H1 (cell line): ENCODE measurements at regions not wholly inside any gene's neighbourhood (a gene's known extent, or its start where the extent isn't known, plus 50 kb on each side); places are given as distances from the start of the nearest gene placed in this dataset.

Experiments used
- CTCF ChIA-PET: fragments of 300-600 bp; sonication (Branson Sonifier 250); formaldehyde crosslinking; loops from one replicate; lab custom pipeline; 2021; ENCODE audit not compliant: partially characterized antibody; lab: Charles Lee
- POLR2A ChIA-PET: fragments of 300-600 bp; sonication (Branson Sonifier 250); formaldehyde crosslinking; loops from one replicate; lab custom pipeline; 2021; ENCODE audit warnings: inconsistent platforms; ENCODE audit not compliant: partially characterized antibody; lab: Charles Lee
- DNase-seq, 2 experiments: peaks; one replicate each; pipeline versions ENCODE4 v3.0.0 to v3.0.0-alpha.2; 2010 to 2022; ENCODE audit warnings: low spot score in 2 of 2, low read depth in 1 of 2, mixed read lengths in 1 of 2
- FAIRE-seq: peaks from 2 replicates; lab custom pipeline; 2011; peaks lifted over from hg19 to GRCh38; lab: Jason Lieb, UNC
- H2AFZ ChIP-seq: 2 replicates; pipeline ENCODE4 v1.8.1; 2012; ENCODE audit warnings: low read length, inconsistent platforms
- H2AK5ac ChIP-seq: 2 replicates; pipeline ENCODE4 v1.6.1; 2013; ENCODE audit warnings: low read depth, low read length
- H2BK120ac ChIP-seq: replicated peaks from 2 replicates; pipeline ENCODE3; 2013; ENCODE audit warnings: low read depth, low read length, inconsistent platforms
- H2BK12ac ChIP-seq: 2 replicates; pipeline ENCODE4 v1.6.1; 2013; ENCODE audit warnings: low read depth, low read length
- H2BK15ac ChIP-seq: 2 replicates; pipeline ENCODE4 v1.6.1; 2013; ENCODE audit warnings: low read length
- H2BK20ac ChIP-seq: 2 replicates; pipeline ENCODE4 v1.6.1; 2013; ENCODE audit warnings: low read length
- H2BK5ac ChIP-seq: 2 replicates; pipeline ENCODE4 v1.6.1; 2013; ENCODE audit warnings: low read depth, low read length
- H3K14ac ChIP-seq: 2 replicates; pipeline ENCODE4 v1.6.1; 2013; ENCODE audit warnings: inconsistent platforms; ENCODE audit not compliant: insufficient read length
- H3K18ac ChIP-seq: 2 replicates; pipeline ENCODE4 v1.6.1; 2013; ENCODE audit warnings: low read length; ENCODE audit errors: extremely low read depth
- H3K23ac ChIP-seq: 2 replicates; pipeline ENCODE4 v1.6.1; 2013; ENCODE audit warnings: inconsistent platforms; ENCODE audit not compliant: insufficient read length
- H3K23me2 ChIP-seq: 2 replicates; pipeline ENCODE4 v1.6.1; 2013; ENCODE audit warnings: low read depth, low read length
- H3K27ac ChIP-seq: 2 replicates; pipeline ENCODE4 v1.6.1; 2011; ENCODE audit warnings: low read depth, low read length, inconsistent platforms
- H3K27me3 ChIP-seq, 4 experiments: replicated peaks in 1 of 4; 1 replicate in 1 of 4; 2 replicates in 3 of 4; pipeline versions ENCODE4 v1.6.1 to v1.8.1; 2011 to 2013; ENCODE audit warnings: low read length in 3 of 4, mild to moderate bottlenecking in 3 of 4, inconsistent platforms in 2 of 4, mixed read lengths in 2 of 4, moderate library complexity in 1 of 4; ENCODE audit not compliant: control insufficient read depth in 3 of 4, insufficient read depth in 3 of 4; ENCODE audit errors: extremely low read depth in 1 of 4
- H3K36me3 ChIP-seq, 4 experiments: 2 replicates each; pipeline versions ENCODE4 v1.6.1 to v1.8.1; 2011 to 2013; ENCODE audit warnings: mild to moderate bottlenecking in 4 of 4, low read length in 3 of 4, moderate library complexity in 2 of 4, control low read depth in 1 of 4, inconsistent platforms in 1 of 4; ENCODE audit not compliant: insufficient read depth in 4 of 4, control insufficient read depth in 2 of 4
- H3K4ac ChIP-seq: replicated peaks from 2 replicates; pipeline ENCODE3; 2013; ENCODE audit warnings: low read length, low read depth, mixed read lengths, inconsistent platforms; ENCODE audit not compliant: insufficient read length
- H3K4me1 ChIP-seq, 4 experiments: replicated peaks in 1 of 4; 1 replicate in 1 of 4; 2 replicates in 3 of 4; pipeline versions ENCODE4 v1.6.1 to v1.8.1; 2011 to 2013; ENCODE audit warnings: low read length in 3 of 4, inconsistent platforms in 2 of 4, mixed read lengths in 1 of 4; ENCODE audit not compliant: insufficient read depth in 4 of 4, control insufficient read depth in 3 of 4
- H3K4me2 ChIP-seq, 2 experiments: 2 replicates each; pipeline versions ENCODE4 v1.6.1 to v1.8.1; 2011 to 2013; ENCODE audit warnings: low read depth in 2 of 2, low read length in 2 of 2, control low read depth in 1 of 2, inconsistent platforms in 1 of 2, mild to moderate bottlenecking in 1 of 2; ENCODE audit not compliant: insufficient read depth in 1 of 2
- H3K4me3 ChIP-seq, 4 experiments: fragments of 200-600, 300-600 bp in 1 of 4; sonication (generic), shearing (Covaris generic), sonication (Bioruptor Twin) in 1 of 4; 2 replicates each; pipeline versions ENCODE4 v1.5.1 to v1.8.1; 2011 to 2016; ENCODE audit warnings: low read length in 4 of 4, low read depth in 3 of 4, control low read depth in 2 of 4, inconsistent platforms in 2 of 4, mild to moderate bottlenecking in 2 of 4, mixed read lengths in 1 of 4, moderate library complexity in 1 of 4; ENCODE audit not compliant: insufficient read depth in 2 of 4; ENCODE audit errors: extremely low read depth in 1 of 4
- H3K56ac ChIP-seq: replicated peaks from 2 replicates; pipeline ENCODE3; 2013; ENCODE audit warnings: low read depth, mild to moderate bottlenecking, mixed read lengths, low read length, inconsistent platforms; ENCODE audit not compliant: insufficient read length
- H3K79me1 ChIP-seq: 2 replicates; pipeline ENCODE4 v1.6.1; 2013; ENCODE audit warnings: low read depth, low read length, control low read depth
- H3K79me2 ChIP-seq, 2 experiments: 2 replicates each; pipeline versions ENCODE4 v1.6.1 to v1.8.1; 2012 to 2013; ENCODE audit warnings: low read length in 2 of 2, mild to moderate bottlenecking in 2 of 2, inconsistent platforms in 1 of 2; ENCODE audit not compliant: insufficient read depth in 2 of 2, control insufficient read depth in 1 of 2
- H3K9ac ChIP-seq, 4 experiments: replicated peaks in 1 of 4; 1 replicate in 1 of 4; 2 replicates in 3 of 4; pipeline versions ENCODE4 v1.6.1 to v1.8.1; 2011 to 2013; ENCODE audit warnings: low read depth in 3 of 4, low read length in 3 of 4, control low read depth in 2 of 4, mild to moderate bottlenecking in 2 of 4, moderate library complexity in 2 of 4, inconsistent platforms in 1 of 4; ENCODE audit errors: extremely low read depth in 1 of 4
- H3K9me3 ChIP-seq, 2 experiments: 2 replicates each; pipeline versions ENCODE4 v1.6.1 to v1.8.1; 2012 to 2013; ENCODE audit warnings: mild to moderate bottlenecking in 2 of 2, moderate library complexity in 2 of 2, control low read depth in 1 of 2, inconsistent platforms in 1 of 2, low read depth in 1 of 2, low read length in 1 of 2, mixed read lengths in 1 of 2; ENCODE audit not compliant: insufficient read depth in 2 of 2
- H4K20me1 ChIP-seq, 2 experiments: replicated peaks in 1 of 2; 2 replicates each; pipeline versions ENCODE3 to v1.8.1; 2011 to 2013; ENCODE audit warnings: inconsistent platforms in 2 of 2, low read length in 2 of 2, mild to moderate bottlenecking in 1 of 2; ENCODE audit not compliant: insufficient read depth in 2 of 2, control insufficient read depth in 1 of 2
- H4K5ac ChIP-seq: 2 replicates; pipeline ENCODE4 v1.6.1; 2013; ENCODE audit warnings: low read length, low read depth, mixed read lengths, inconsistent platforms; ENCODE audit not compliant: insufficient read length
- H4K8ac ChIP-seq: 2 replicates; pipeline ENCODE4 v1.8.0; 2013; ENCODE audit warnings: mild to moderate bottlenecking, moderate library complexity, low read length, inconsistent platforms; ENCODE audit not compliant: insufficient read depth; ENCODE audit errors: extremely low read depth
- H4K91ac ChIP-seq: replicated peaks from 2 replicates; pipeline ENCODE3; 2013; ENCODE audit warnings: low read length, mixed read lengths, inconsistent platforms; ENCODE audit not compliant: insufficient read length
- BACH1 ChIP-seq: IDR thresholded peaks from 2 replicates; pipeline ENCODE4 v1.6.1; 2012; ENCODE audit warnings: low read length, improper control_type of control experiment
- CBX5 ChIP-seq: fragments of 300-800, 300-1000 bp; sonication (generic); IDR thresholded peaks from 2 replicates; pipeline ENCODE4 v1.7.1; 2016; ENCODE audit warnings: antibody characterized with exemption, low read length, low read depth
- EP300 ChIP-seq, 2 experiments: IDR thresholded peaks; 1 replicate in 1 of 2; 2 replicates in 1 of 2; pipeline ENCODE4 v1.6.1; 2011 to 2012; ENCODE audit warnings: low read depth in 2 of 2, low read length in 2 of 2, mild to moderate bottlenecking in 2 of 2, borderline replicate concordance in 1 of 2, inconsistent platforms in 1 of 2, moderate library complexity in 1 of 2
- JUN ChIP-seq: IDR thresholded peaks from 2 replicates; pipeline ENCODE4 v1.6.1; 2011; ENCODE audit warnings: low read depth, mild to moderate bottlenecking, improper control_type of control experiment, low read length
- JUND ChIP-seq: IDR thresholded peaks from 2 replicates; pipeline ENCODE4 v1.6.1; 2011; ENCODE audit warnings: mild to moderate bottlenecking, improper control_type of control experiment, low read length
- PHF8 ChIP-seq: fragments of 200-600 bp; sonication (generic); conservative IDR thresholded peaks from 2 replicates; pipeline ENCODE4 v1.7.1; 2012; ENCODE audit warnings: low read depth, mild to moderate bottlenecking, inconsistent platforms, low read length, moderate library complexity
- POLR2AphosphoS5 ChIP-seq: IDR thresholded peaks from 2 replicates; pipeline ENCODE4 v1.6.1; 2011; ENCODE audit warnings: low read depth, low read length
- POU5F1 ChIP-seq: IDR thresholded peaks from 2 replicates; pipeline ENCODE4 v1.6.1; 2011; ENCODE audit warnings: low read depth, mild to moderate bottlenecking, low read length, moderate library complexity
- RFX5 ChIP-seq: IDR thresholded peaks from 2 replicates; pipeline ENCODE4 v1.6.1; 2011; ENCODE audit warnings: low read depth, low read length, improper control_type of control experiment, borderline replicate concordance
- SIN3A ChIP-seq, 2 experiments: IDR thresholded peaks in 1 of 2; conservative IDR thresholded peaks in 1 of 2; 2 replicates each; pipeline ENCODE4 v1.6.1; 2011 to 2012; ENCODE audit warnings: low read length in 2 of 2, improper control_type of control experiment in 1 of 2, low read depth in 1 of 2, mild to moderate bottlenecking in 1 of 2
- WGBS, 2 experiments: shearing (Covaris generic) in 1 of 2; methylation state at CpG; one replicate each; pipeline versions ENCODE4 v1.1.6 to v1.1.7; 2013 to 2015; ENCODE audit warnings: low lambda C conversion rate in 2 of 2, mixed read lengths in 2 of 2, inconsistent platforms in 1 of 2, low coverage in 1 of 2, missing lambda C conversion rate in 1 of 2; ENCODE audit not compliant: insufficient replicate concordance in 2 of 2, insufficient coverage in 1 of 2, insufficient read length in 1 of 2; ENCODE audit errors: extremely low coverage in 1 of 2, missing lambda C conversion rate in 1 of 2; 5-methylcytosine and 5-hydroxymethylcytosine counted together
- TF ChIP-seq, protein P1 (sequence below): IDR thresholded peaks from 2 replicates; pipeline ENCODE4 v1.6.1; 2012; ENCODE audit warnings: low read length, inconsistent platforms
- TF ChIP-seq, protein P2 (sequence below): IDR thresholded peaks from 2 replicates; pipeline ENCODE4 v1.6.1; 2011; ENCODE audit warnings: low read depth, mild to moderate bottlenecking, low read length; ENCODE audit not compliant: insufficient read depth

DNA sequence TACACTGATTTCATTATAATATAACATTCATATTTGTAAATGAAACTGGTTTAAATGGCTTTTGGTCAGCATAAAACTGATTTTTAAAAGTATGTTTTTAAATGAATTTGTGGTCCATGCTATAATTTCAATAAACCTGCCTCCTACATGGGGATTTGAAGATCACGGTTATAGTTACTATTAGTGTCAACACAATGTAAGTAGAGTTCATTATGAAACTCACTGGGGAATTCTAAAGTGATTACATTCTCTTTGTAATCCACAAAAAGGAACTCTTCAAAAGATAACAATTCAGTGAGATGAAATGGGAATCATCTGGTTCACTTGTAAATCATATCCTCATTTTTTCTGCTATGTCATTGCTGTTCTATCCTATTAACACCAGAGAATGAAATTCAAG, 204.5 kb upstream of the G2E3 start:
- no peak overlapping the region for H2BK120ac ChIP-seq
- H3K36me3 ChIP-seq: no peaks in the 10 kb centered on the region
- peaks cover 0 to 6% (median under 1%) of the 10 kb centered on the region in 4 experiments; a peak in 2 of 7 replicates for H3K4me1 ChIP-seq
- H3K14ac ChIP-seq: no peak overlapping the region
- no peaks in the 10 kb centered on the region for H3K79me2 ChIP-seq
- FAIRE-seq: no peak
- H2BK5ac ChIP-seq: no peak overlapping the region
- no peak overlapping the region for H4K91ac ChIP-seq
- no peak overlapping the region for H2AFZ ChIP-seq
- no peaks in the 10 kb centered on the region for H3K27me3 ChIP-seq
- CTCF ChIA-PET: interaction anchor here (0.6 to 1.5 kb wide), 2 partner anchors 16 to 17 kb away, joined by 4 to 5 read pairs; no protein-coding TSS in a partner anchor
- H3K4ac ChIP-seq: no peak overlapping the region
- no peak overlapping the region for H2AK5ac ChIP-seq
- H2BK15ac ChIP-seq: no peak overlapping the region
- POLR2A ChIA-PET: no interaction called here
- no peak overlapping the region for H2BK12ac ChIP-seq
- H3K9me3 ChIP-seq: no peaks in the 10 kb centered on the region
- no peak overlapping the region for H3K9ac ChIP-seq
- H3K23ac ChIP-seq: no peak overlapping the region
- no peak for DNase-seq
- no peak overlapping the region for H3K4me2 ChIP-seq
- no peak overlapping the region for H3K4me3 ChIP-seq
- no peaks in the 10 kb centered on the region for H4K20me1 ChIP-seq
- no peak overlapping the region for H4K8ac ChIP-seq
- no peak overlapping the region for H3K18ac ChIP-seq
- no peak overlapping the region for H3K56ac ChIP-seq
- H4K5ac ChIP-seq: no peak overlapping the region
- no peak overlapping the region for H2BK20ac ChIP-seq
- 73% methylated on average over 1 of the region's 1 CpG; no CpG with 5 or more reads in 1 of the 2 experiments for WGBS, 2 experiments
- H3K27ac ChIP-seq: no peak overlapping the region
- no peaks in the 10 kb centered on the region for H3K23me2 ChIP-seq
- H3K79me1 ChIP-seq: no peaks in the 10 kb centered on the region
- TF ChIP-seq CBX5 (no peak), JUN (no peak), SIN3A (conservative IDR thresholded peaks at IDR 0.05 in 1 of 2, IDR thresholded peaks at IDR 0.05 in 1 of 2; ENCODE audit: low read depth in 1 of 2, low read length in 2 of 2) (no peak), RFX5 (no peak), EP300 (IDR thresholded peaks at IDR 0.05; ENCODE audit: borderline replicate concordance in 1 of 2, low read depth in 2 of 2, low read length in 2 of 2) (no peak), POLR2AphosphoS5 (no peak), BACH1 (no peak), PHF8 (no peak), POU5F1 (no peak), JUND (no peak)
- TF ChIP-seq, protein P1, sequence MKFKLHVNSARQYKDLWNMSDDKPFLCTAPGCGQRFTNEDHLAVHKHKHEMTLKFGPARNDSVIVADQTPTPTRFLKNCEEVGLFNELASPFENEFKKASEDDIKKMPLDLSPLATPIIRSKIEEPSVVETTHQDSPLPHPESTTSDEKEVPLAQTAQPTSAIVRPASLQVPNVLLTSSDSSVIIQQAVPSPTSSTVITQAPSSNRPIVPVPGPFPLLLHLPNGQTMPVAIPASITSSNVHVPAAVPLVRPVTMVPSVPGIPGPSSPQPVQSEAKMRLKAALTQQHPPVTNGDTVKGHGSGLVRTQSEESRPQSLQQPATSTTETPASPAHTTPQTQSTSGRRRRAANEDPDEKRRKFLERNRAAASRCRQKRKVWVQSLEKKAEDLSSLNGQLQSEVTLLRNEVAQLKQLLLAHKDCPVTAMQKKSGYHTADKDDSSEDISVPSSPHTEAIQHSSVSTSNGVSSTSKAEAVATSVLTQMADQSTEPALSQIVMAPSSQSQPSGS: no peak
- TF ChIP-seq, protein P2, sequence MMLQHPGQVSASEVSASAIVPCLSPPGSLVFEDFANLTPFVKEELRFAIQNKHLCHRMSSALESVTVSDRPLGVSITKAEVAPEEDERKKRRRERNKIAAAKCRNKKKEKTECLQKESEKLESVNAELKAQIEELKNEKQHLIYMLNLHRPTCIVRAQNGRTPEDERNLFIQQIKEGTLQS: no peak
